HCT116 (cell line): ENCODE measurements at regions not wholly inside any gene's neighbourhood (a gene's known extent, or its start where the extent isn't known, plus 50 kb on each side); places are given as distances from the start of the nearest gene placed in this dataset.

Experiments
- ATAC-seq: fragments of 200-7000 bp; cut with Tn5 transposase; 2 replicates; pipeline ENCODE4 v1.9.1; 2020; ENCODE audit warnings: mild to moderate bottlenecking, moderate library complexity
- BruUV-seq: library from RNA; stranded (reverse); fragments of 400-500 nt; replicated peaks from 2 replicates; lab custom pipeline; 2021; lab: Mats Ljungman, UMichigan
- CTCF ChIA-PET: fragments of 300-600 bp; sonication (Branson Sonifier 250); formaldehyde crosslinking; loops from one replicate; lab custom pipeline; 2021; ENCODE audit warnings: antibody characterized with exemption; lab: Charles Lee
- POLR2A ChIA-PET: fragments of 300-600, 350-600 bp; sonication (Branson Sonifier 250); formaldehyde crosslinking; loops from one replicate; lab custom pipeline; 2021; ENCODE audit warnings: antibody characterized with exemption; lab: Charles Lee
- RAD21 ChIA-PET, 2 experiments: fragments of 300-600 bp; sonication (Branson Sonifier 250); formaldehyde crosslinking; loops; one replicate each; lab custom pipeline; 2023; ENCODE audit warnings: low total read pairs in 2 of 2; ENCODE audit not compliant: uncharacterized antibody in 2 of 2, unreplicated experiment in 2 of 2, low non-redundant PET in 1 of 2; lab: Charles Lee
- DNase-seq: peaks from one replicate; pipeline ENCODE4 v3.0.0-alpha.2; 2010; ENCODE audit warnings: low read depth, low spot score
- H2AFZ ChIP-seq: fragments of 200-600 bp; shearing (Covaris generic), sonication (generic); 2 replicates; pipeline ENCODE4 v1.6.1; 2017; ENCODE audit warnings: low read depth, mixed run types, mixed read lengths, antibody characterized with exemption, low read length; ENCODE audit not compliant: poor library complexity, severe bottlenecking
- H3K27ac ChIP-seq: 2 replicates; pipeline ENCODE4 v1.5.1; 2012; ENCODE audit warnings: low read depth, low read length
- H3K27me3 ChIP-seq: fragments of 200-600 bp; sonication (generic); 2 replicates; pipeline ENCODE4 v1.6.1; 2016; ENCODE audit warnings: mixed run types, low read length, mixed read lengths; ENCODE audit not compliant: insufficient read depth
- H3K36me3 ChIP-seq, 2 experiments: fragments of 200-500 bp in 1 of 2; fragments of 200-600 bp in 1 of 2; sonication (Bioruptor generic) in 1 of 2; sonication (generic) in 1 of 2; 2 replicates each; pipeline versions ENCODE4 v1.5.1 to v1.6.1; 2014 to 2016; ENCODE audit warnings: low read length in 2 of 2, inconsistent platforms in 1 of 2, mixed read lengths in 1 of 2, mixed run types in 1 of 2; ENCODE audit not compliant: insufficient read depth in 2 of 2, control insufficient read depth in 1 of 2
- H3K4me1 ChIP-seq, 2 experiments: fragments of 200-600 bp in 1 of 2; sonication (generic) in 1 of 2; 2 replicates each; pipeline versions ENCODE4 v1.5.1 to v1.6.1; 2012 to 2017; ENCODE audit warnings: low read length in 2 of 2, inconsistent platforms in 1 of 2, mild to moderate bottlenecking in 1 of 2, mixed read lengths in 1 of 2, mixed run types in 1 of 2, moderate library complexity in 1 of 2; ENCODE audit not compliant: insufficient read depth in 2 of 2, control insufficient read depth in 1 of 2
- H3K4me2 ChIP-seq: fragments of 200-600 bp; sonication (generic); 2 replicates; pipeline ENCODE4 v1.6.1; 2017; ENCODE audit warnings: mixed run types, low read length, mixed read lengths
- H3K4me3 ChIP-seq, 2 experiments: fragments of 200-600 bp in 1 of 2; sonication (generic) in 1 of 2; replicated peaks in 1 of 2; 2 replicates each; pipeline ENCODE4 v1.5.1; 2011 to 2016; ENCODE audit warnings: low read length in 2 of 2, control low read depth in 1 of 2, low read depth in 1 of 2, mild to moderate bottlenecking in 1 of 2, mixed read lengths in 1 of 2, mixed run types in 1 of 2
- H3K79me2 ChIP-seq: fragments of 200-600 bp; sonication (generic); 2 replicates; pipeline ENCODE4 v1.6.1; 2017; ENCODE audit warnings: mild to moderate bottlenecking, mixed run types, low read length, moderate library complexity, mixed read lengths; ENCODE audit not compliant: insufficient read depth
- H3K9ac ChIP-seq: fragments of 200-600 bp; sonication (generic); 2 replicates; pipeline ENCODE4 v1.6.1; 2016; ENCODE audit warnings: low read length, mixed read lengths
- H3K9me2 ChIP-seq: fragments of 200-600 bp; sonication (generic), shearing (Covaris generic); 2 replicates; pipeline ENCODE4 v1.6.1; 2017; ENCODE audit warnings: mixed run types, mild to moderate bottlenecking, moderate library complexity; ENCODE audit not compliant: insufficient read depth
- H3K9me3 ChIP-seq, 2 experiments: fragments of 200-500 bp in 1 of 2; fragments of 200-600 bp in 1 of 2; sonication (Bioruptor generic) in 1 of 2; sonication (generic) in 1 of 2; 2 replicates each; pipeline ENCODE4 v1.6.1; 2014 to 2017; ENCODE audit warnings: low read length in 2 of 2, mixed read lengths in 2 of 2, inconsistent platforms in 1 of 2, low read depth in 1 of 2, mild to moderate bottlenecking in 1 of 2, mixed run types in 1 of 2, moderate library complexity in 1 of 2; ENCODE audit not compliant: control insufficient read depth in 1 of 2, insufficient read depth in 1 of 2
- H4K20me1 ChIP-seq: fragments of 200-600 bp; sonication (generic), shearing (Covaris generic); 2 replicates; pipeline ENCODE4 v1.6.1; 2017; ENCODE audit warnings: mixed run types, mild to moderate bottlenecking, moderate library complexity; ENCODE audit not compliant: insufficient read depth
- EGR1 ChIP-seq: IDR thresholded peaks from 2 replicates; pipeline ENCODE4 v1.6.1; 2012; ENCODE audit warnings: low read depth
- ELF1 ChIP-seq: IDR thresholded peaks from 2 replicates; pipeline ENCODE4 v1.6.1; 2012; ENCODE audit warnings: low read depth, borderline replicate concordance
- FOSL1 ChIP-seq: IDR thresholded peaks from 2 replicates; pipeline ENCODE4 v1.6.1; 2012; ENCODE audit warnings: low read depth
- RAD21 ChIP-seq: IDR thresholded peaks from 2 replicates; pipeline ENCODE4 v1.6.1; 2012; ENCODE audit warnings: low read depth, mild to moderate bottlenecking
- SIN3A ChIP-seq: IDR thresholded peaks from 2 replicates; pipeline ENCODE4 v1.6.1; 2012; ENCODE audit warnings: low read depth
- SRF ChIP-seq: IDR thresholded peaks from 2 replicates; pipeline ENCODE4 v1.6.1; 2012; ENCODE audit warnings: low read depth
- intact Hi-C: fragments of 100-400 bp; cut with micrococcal nuclease; formaldehyde crosslinking; loops from 2 replicates; pipeline ENCODE4 v1.10.0; 2022
- TF ChIP-seq, protein P1 (sequence below), 3 experiments: fragments of 200-600 bp in 1 of 3; sonication (generic) in 1 of 3; IDR thresholded peaks in 2 of 3; conservative IDR thresholded peaks in 1 of 3; 2 replicates each; pipeline ENCODE4 v1.5.1; 2012 to 2017; ENCODE audit warnings: low read depth in 2 of 3, low read length in 2 of 3, antibody characterized with exemption in 1 of 3, borderline replicate concordance in 1 of 3, control low read depth in 1 of 3, mild to moderate bottlenecking in 1 of 3, mixed read lengths in 1 of 3, mixed run types in 1 of 3, moderate library complexity in 1 of 3; ENCODE audit not compliant: insufficient read depth in 1 of 3
- TF ChIP-seq, protein P2 (sequence below): IDR thresholded peaks from 2 replicates; pipeline ENCODE4 v1.6.1; 2012

- BruUV-seq: no TSS peak
- CTCF ChIA-PET: no interaction called here
Observed at GRCh38 chr13:97710797-97711196, 242.7 kb upstream of the IPO5 start.

DNA sequence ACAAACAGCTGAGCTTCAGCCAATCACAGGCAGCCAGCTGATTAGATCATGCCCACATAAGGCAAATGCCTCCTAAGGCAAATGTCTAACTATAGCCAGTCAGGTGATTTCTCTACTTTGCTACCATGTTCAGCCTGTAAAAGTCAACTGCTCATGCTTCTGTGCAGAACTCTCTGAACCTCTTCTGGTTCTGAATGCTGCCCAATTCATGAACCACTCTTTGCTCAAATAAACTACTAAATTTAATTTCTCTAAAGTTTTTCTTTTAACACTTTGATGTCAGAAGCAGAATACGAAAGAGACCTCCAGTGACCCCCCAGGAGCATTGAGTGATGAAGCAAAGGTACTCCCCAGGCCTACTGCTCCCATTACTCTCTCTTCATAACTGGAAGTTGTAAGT is 240.7 kb upstream of the IPO5 start:
- no peak for DNase-seq
- TF ChIP-seq SIN3A (no peak), EGR1 (no peak), RAD21 (no peak)
- ChIA-PET RAD21 (no interaction called here), POLR2A (no interaction called here), CTCF (no interaction called here)
- Histone ChIP-seq H3K4me1 (no peaks in the 10 kb centered on the region), H3K9ac (no peak overlapping the region), H3K36me3 (no peaks in the 10 kb centered on the region), H3K9me3 (no peaks in the 10 kb centered on the region), H2AFZ (no peak overlapping the region), H3K27me3 (no peaks in the 10 kb centered on the region), H4K20me1 (no peaks in the 10 kb centered on the region), H3K4me3 (no peak overlapping the region), H3K9me2 (no peaks in the 10 kb centered on the region; the same call in 1 of the 2 replicates), H3K27ac (no peak overlapping the region), H3K79me2 (no peaks in the 10 kb centered on the region), H3K4me2 (no peak overlapping the region)
- ATAC-seq: no peak
- BruUV-seq: no TSS peak
- intact Hi-C loops: no loop called here

More at GRCh38 chr13:97710797-97711196, 242.7 kb upstream of the IPO5 start:
- no peaks in the 10 kb centered on the region for H3K9me3 ChIP-seq
- H4K20me1 ChIP-seq: no peaks in the 10 kb centered on the region
- H3K4me2 ChIP-seq: no peak overlapping the region
- DNase-seq: no peak
- H3K4me3 ChIP-seq: no peak overlapping the region
- no peak overlapping the region for H3K9ac ChIP-seq
- H2AFZ ChIP-seq: no peak overlapping the region
- H3K36me3 ChIP-seq: no peaks in the 10 kb centered on the region
- ATAC-seq: no peak
- TF ChIP-seq, protein P1, sequence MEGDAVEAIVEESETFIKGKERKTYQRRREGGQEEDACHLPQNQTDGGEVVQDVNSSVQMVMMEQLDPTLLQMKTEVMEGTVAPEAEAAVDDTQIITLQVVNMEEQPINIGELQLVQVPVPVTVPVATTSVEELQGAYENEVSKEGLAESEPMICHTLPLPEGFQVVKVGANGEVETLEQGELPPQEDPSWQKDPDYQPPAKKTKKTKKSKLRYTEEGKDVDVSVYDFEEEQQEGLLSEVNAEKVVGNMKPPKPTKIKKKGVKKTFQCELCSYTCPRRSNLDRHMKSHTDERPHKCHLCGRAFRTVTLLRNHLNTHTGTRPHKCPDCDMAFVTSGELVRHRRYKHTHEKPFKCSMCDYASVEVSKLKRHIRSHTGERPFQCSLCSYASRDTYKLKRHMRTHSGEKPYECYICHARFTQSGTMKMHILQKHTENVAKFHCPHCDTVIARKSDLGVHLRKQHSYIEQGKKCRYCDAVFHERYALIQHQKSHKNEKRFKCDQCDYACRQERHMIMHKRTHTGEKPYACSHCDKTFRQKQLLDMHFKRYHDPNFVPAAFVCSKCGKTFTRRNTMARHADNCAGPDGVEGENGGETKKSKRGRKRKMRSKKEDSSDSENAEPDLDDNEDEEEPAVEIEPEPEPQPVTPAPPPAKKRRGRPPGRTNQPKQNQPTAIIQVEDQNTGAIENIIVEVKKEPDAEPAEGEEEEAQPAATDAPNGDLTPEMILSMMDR (IDR thresholded peaks at IDR 0.05 in 2 of 3, conservative IDR thresholded peaks at IDR 0.05 in 1 of 3; ENCODE audit: borderline replicate concordance in 1 of 3, insufficient read depth in 1 of 3, low read depth in 2 of 3, low read length in 2 of 3): no peak
- TF ChIP-seq RAD21: no peak
- TF ChIP-seq, protein P2, sequence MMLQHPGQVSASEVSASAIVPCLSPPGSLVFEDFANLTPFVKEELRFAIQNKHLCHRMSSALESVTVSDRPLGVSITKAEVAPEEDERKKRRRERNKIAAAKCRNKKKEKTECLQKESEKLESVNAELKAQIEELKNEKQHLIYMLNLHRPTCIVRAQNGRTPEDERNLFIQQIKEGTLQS: no peak
- TF ChIP-seq SRF: no peak
- TF ChIP-seq FOSL1: no peak
- TF ChIP-seq ELF1: no peak
- POLR2A ChIA-PET: no interaction called here
- intact Hi-C loops: no loop called here
- H3K9me2 ChIP-seq: no peaks in the 10 kb centered on the region; the same call in 1 of the 2 replicates
- no peaks in the 10 kb centered on the region for H3K79me2 ChIP-seq
- H3K27ac ChIP-seq: no peak overlapping the region
- no peaks in the 10 kb centered on the region for H3K27me3 ChIP-seq
- RAD21 ChIA-PET: no interaction called here
- H3K4me1 ChIP-seq: no peaks in the 10 kb centered on the region
